NCI-H774 (cell line): ENCODE measurements at regions not wholly inside any gene's neighbourhood (a gene's known extent, or its start where the extent isn't known, plus 50 kb on each side); places are given as distances from the start of the nearest gene placed in this dataset.
A peak's percentile ranks its signal among the peaks of the same experiment; 100 is the strongest.

Source experiments
- DNase-seq: peaks from one replicate; lab custom pipeline; 2025; lab: John Stamatoyannopoulos, UW

DNA sequence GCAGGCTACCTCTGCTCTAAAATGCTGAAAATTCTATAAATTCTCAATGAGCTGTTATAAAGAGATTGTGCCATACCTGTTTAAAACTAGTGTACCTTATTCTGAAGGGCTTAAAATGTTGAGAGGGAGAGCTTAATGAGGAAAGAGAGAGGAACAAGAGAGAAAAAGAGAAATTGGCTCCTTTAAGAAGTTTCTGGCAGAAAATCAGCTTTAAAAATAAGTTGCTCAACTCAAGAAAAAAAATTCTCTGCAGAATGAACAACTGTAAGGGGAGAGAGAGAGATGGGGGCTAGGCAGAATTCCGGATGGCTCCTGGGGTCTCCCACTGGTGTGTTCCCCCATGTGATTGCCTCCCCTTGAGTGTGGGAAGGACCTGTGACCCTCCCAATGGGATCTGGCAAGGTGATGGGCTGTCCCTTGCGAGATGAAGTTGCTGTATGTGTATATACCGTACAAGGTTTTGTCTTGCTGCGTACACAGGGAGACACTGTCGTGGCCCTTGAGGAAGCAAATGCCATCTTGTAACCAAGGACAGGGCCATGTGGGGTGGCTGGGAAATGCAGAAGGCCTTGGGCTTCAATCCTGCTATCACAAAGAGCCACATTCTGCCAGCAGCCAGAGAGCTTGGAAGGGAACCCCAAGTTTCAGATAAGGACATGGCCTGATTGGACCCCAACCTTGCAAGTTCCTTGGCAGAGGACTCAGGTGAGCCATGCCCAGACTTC is 64.3 kb upstream of the S1PR3 start:
- DNase-seq: no peak

DNA sequence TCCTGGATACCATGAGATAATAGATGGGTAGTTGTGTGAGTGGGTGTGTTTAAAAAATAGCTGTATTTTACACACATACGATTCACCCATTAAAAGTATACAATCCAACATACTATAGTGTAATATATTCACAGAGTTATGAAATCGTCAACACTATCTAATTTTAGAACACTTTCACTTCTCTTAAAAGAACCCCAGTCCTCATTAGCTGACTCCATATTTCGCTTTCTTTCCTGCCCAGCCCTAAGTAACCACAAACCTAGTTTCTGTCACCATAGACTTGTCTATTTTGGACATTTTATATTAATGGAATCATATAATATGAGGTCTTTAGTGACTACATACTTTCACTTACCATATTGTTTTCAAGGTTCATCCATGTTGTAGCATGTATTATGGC is 63.8 kb upstream of the S1PR3 start:
- DNase-seq: no peak

DNA sequence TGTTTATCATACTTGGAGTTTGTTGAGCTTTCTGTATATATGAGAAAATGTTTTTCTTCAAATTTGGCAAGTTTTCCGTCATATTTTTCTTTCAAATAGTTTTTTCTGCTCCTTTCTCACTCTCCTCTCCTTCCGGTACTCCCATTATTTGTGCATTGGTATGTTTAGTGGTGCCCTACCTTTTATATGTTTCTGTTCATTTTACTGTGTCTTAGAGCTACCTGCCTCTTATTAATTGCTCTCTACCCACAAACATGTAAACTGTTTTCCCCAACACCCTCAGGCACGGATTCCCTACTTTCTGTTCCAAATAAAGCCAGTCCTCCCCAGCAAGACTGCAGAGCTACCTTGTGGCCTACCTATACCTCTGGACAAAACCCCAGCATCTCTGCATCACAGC is 60.6 kb upstream of the S1PR3 start:
- no peak for DNase-seq

DNA sequence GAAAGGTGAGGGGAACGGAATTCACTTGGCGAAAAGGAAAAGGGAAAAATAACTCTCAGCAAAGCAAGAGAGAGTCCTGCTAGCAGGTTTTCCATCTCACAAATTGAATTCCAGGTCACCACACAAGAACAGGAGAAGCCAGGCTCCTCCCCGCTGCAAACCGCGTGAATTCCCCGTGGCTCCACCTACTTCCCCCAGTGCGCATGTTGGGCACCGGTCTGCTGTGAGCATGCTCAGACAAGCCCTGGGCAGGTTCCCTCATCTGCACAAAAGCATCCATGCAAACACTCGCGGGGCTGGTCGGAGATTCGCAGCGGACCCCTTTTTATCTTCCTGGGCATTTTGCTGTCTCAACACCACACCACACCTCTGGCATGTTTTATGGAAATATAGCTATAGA is 58.5 kb upstream of the S1PR3 start:
- peak; percentile 32 for DNase-seq

DNA sequence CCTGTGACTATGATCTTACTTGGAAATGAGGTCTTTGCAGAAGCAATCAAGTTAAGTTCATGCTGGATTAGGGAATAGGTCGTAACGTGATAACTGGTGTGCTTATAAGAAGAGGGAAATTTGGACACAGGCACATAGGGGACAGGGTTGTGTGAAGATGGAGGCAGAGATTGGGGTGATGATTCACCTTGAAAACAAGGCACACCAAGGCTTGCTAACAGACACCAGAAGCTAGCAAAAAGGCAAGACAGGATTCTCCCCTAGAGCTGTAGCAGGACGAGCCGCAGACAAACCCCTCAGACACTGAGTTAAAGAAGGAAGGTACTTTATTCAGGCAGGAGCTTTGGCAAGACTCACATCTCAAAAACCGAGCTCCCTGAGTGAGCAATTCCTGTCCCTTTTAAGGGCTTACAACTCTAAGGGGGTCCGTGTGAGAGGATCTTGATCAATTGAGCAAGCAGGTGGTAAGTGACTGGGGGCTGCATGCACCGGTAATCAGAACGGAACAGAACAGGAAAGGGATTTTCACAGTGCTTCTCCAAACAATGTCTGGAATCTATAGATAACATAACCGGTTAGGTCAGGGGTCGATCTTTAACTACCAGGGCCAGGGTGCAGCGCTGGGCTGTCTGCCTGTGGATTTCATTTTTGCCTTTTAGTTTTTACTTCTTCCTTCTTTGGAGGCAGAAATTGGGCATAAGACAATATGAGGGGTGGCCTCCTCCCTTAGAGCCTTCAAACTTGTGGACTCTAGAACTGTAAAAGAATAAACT is 57.5 kb upstream of the S1PR3 start:
- no peak for DNase-seq

DNA sequence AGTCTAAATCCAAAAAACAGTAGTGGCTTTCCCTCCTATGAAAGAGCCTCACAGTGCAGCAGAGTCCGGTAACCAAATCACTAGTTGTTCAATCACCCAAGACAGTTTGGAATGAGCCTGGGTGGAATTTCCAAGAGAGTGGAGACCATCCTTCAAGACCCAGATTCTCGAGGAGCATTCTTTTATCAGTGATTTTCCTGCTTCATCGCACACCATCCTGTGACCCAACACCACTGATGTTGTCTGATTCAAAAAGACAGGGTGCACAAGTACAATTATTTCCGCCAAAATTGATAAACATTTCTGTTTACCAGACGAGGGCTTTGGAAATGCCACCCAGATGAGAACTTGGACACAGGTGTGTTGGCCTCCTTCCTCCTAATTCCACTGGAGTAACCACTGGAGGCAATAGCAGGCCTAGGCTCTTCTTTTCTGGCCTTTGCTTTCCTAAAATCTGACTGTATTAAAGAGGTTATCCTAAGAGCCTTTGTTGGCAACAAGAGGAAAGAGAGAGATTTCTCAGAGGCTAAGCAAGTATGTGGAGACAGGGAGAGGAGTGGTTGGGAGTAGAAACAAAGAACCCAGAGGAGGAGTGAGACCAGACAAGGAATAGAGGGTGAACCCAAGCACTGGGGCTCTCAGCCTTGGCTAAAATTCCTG is 56.3 kb upstream of the S1PR3 start:
- no peak for DNase-seq

DNA sequence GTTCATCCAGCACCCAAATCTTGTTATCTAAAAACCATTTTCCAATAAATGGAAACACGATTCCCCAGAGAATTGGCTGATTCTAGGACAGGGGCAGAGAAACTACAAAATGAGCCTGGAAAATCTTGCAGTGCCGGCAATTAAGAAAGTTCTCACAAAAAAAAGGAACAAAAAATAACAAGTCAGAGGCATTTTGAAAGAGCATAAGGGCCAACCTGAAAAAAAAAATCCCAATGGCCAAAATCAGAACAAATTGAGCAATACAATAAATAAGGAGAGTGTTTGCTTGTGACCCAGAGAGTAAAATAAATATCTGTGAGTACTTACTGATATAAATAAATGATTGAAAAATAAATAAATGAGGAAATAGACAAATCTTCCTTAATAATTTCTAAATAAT is 55.1 kb upstream of the S1PR3 start:
- no peak for DNase-seq

DNA sequence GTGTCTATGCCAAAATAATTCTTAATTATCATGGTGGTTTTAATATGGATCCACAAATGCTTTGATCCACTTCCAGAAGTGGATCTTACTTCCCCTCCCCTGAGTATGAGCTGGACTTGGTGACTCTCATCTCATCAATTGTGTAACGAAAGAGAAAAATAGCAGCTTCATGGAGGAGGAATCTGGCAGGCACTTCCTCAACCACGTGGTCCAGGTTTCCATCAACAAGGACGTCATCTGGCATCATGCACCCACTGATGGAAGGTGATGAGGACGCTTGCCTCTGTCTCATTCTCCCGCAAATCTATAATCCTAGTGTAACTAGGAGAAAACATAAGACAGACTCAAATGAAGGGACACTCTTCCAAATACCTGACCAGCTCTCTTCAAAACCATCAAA is 54.6 kb upstream of the S1PR3 start:
- no peak for DNase-seq

DNA sequence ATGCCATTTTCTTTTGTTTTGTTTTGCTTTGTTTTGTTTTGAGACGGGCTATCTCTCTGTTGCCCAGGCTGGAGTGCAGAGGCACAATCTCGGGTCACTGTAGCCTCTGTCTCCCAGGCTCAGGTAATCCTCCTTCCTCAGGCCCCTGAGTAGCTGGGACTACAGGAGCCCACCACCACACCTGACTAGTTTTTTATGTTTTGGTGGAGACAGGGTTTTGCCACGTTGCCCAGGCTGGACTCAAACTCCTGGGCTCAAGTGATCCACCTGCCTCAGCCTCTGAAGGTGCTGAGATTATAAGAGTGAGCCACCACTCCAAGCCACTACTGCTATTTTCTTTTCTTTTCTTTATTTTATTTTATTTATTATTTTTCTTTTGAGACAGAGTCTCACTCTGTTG is 54.0 kb upstream of the S1PR3 start:
- no peak for DNase-seq

DNA sequence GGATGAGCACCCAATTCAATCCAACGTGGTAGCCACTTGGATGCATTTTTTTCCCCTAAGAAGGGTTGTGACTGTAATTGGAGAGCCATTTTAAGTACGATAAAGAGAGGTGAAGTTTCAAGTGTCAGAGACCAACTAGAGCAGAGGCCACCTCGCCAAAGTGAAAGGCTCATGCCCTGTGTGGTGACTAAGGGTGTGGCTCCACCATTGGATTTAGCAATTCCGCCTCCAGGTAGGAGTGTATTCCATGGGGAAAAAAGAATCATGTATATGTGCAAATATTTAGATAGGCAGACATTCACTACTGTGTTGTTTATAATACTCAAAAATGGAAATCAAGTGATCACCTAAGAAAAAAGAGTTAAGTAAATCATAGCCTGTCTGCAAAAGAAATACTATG is 53.1 kb upstream of the S1PR3 start:
- no peak for DNase-seq
